ENCODE measurements at regions not wholly inside any gene's neighbourhood (a gene's known extent, or its start where the extent isn't known, plus 50 kb on each side); places are given as distances from the start of the nearest gene placed in this dataset.

DNA sequence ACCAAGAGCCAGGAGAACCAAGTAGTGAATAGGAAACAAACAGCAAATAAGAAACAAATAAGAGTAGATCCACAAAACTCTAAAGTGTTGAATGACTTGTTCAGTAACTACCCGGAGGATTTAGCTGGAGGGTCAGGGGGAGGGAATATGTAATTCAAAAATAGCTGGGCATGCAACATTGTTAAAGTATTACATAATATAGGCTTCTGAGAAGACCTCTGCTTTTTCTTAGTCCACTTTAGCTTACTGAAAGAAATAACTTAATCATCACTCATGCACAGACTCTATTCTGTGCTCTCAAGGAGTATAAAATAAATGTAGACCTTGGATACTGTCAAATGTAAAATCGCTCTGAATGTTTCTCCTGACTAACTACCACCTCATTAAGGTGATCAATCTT lies 183.2 kb upstream of the POU5F2 start:
- no peak for DNase-seq
- no peak overlapping the region for H3K4me3 ChIP-seq (ENCODE audit: low read depth, low read length)
- no peaks in the 10 kb centered on the region for H3K9me3 ChIP-seq (ENCODE audit: severe bottlenecking)
- no peaks in the 10 kb centered on the region for H3K27me3 ChIP-seq (ENCODE audit: insufficient read depth, low read depth, severe bottlenecking)
- TF ChIP-seq, protein P1, sequence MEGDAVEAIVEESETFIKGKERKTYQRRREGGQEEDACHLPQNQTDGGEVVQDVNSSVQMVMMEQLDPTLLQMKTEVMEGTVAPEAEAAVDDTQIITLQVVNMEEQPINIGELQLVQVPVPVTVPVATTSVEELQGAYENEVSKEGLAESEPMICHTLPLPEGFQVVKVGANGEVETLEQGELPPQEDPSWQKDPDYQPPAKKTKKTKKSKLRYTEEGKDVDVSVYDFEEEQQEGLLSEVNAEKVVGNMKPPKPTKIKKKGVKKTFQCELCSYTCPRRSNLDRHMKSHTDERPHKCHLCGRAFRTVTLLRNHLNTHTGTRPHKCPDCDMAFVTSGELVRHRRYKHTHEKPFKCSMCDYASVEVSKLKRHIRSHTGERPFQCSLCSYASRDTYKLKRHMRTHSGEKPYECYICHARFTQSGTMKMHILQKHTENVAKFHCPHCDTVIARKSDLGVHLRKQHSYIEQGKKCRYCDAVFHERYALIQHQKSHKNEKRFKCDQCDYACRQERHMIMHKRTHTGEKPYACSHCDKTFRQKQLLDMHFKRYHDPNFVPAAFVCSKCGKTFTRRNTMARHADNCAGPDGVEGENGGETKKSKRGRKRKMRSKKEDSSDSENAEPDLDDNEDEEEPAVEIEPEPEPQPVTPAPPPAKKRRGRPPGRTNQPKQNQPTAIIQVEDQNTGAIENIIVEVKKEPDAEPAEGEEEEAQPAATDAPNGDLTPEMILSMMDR (IDR thresholded peaks at IDR 0.05; ENCODE audit: low read depth, low read length), result no peak
- no peak overlapping the region for H3K27ac ChIP-seq
- H3K36me3 ChIP-seq, result no peaks in the 10 kb centered on the region

DNA sequence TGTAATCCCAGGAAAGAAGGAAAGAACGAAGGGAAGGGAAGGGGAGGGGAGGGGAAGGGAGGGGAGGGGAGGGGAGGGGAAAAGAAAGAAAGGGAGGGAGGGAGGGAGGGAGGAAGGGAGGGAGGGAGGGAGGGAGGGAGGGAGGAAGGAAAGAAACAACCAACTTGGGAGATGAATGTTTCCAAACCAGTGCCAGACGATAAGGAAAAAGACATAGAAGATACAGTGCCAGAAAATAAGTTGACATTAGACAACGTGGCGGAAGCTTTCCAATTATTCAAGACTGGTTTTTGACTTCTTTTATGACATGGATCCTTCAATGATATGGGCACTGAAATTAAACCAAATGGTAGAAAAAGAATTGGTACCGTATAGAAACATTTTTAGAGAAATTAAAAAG lies 181.2 kb upstream of the POU5F2 start:
- no peak overlapping the region for H3K27ac ChIP-seq
- no peak overlapping the region for H3K4me3 ChIP-seq (ENCODE audit: low read depth, low read length)
- TF ChIP-seq, protein P1 (IDR thresholded peaks at IDR 0.05; ENCODE audit: low read depth, low read length), result no peak
- H3K27me3 ChIP-seq (ENCODE audit: insufficient read depth, low read depth, severe bottlenecking), result no peaks in the 10 kb centered on the region
- no peak for DNase-seq
- no peaks in the 10 kb centered on the region for H3K36me3 ChIP-seq
- H3K9me3 ChIP-seq (ENCODE audit: severe bottlenecking), result no peaks in the 10 kb centered on the region

DNA sequence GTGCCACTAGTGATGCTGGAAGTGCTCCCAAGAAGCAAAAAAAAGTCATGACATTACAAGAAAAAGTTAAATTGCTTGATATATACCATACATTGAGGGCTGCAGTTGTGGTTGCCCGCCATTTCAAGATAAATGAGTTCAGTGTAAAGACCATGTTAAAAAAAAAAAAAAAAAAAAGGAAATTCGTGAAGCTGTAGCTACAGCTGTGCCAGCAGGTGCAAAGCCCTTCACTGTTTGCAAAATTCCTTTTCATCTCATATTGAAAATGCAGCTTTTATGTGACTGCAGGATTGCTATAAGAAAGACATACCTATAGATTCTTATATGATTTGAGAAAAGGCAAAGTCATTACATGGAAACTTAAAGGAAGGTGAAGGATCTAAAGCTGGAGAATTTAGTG lies 179.6 kb upstream of the POU5F2 start:
- no peak for DNase-seq
- Histone ChIP-seq H3K9me3 (ENCODE audit: severe bottlenecking) (no peaks in the 10 kb centered on the region), H3K36me3 (no peaks in the 10 kb centered on the region), H3K27ac (no peak overlapping the region), H3K4me3 (ENCODE audit: low read depth, low read length) (no peak overlapping the region), H3K27me3 (ENCODE audit: insufficient read depth, low read depth, severe bottlenecking) (no peaks in the 10 kb centered on the region)
- TF ChIP-seq, protein P1 (IDR thresholded peaks at IDR 0.05; ENCODE audit: low read depth, low read length), result no peak

DNA sequence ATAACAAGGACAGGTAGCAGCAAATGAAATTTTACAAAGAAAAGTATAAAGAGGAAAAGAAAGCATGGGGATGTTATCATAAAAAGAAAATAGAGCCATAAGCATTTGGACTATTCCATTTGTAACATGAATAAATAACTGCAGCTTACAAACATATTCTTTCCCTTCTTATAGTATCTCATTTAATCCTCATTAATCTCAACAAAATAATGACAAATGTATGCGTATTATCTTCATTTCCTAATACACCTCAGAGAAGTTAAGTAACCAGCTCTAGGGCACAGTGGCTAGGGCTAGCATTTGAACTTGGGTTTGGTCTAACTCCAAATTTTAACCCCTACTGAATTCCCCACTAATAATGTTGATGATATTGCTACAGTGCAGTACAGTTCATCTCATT lies 175.5 kb upstream of the POU5F2 start:
- H3K27me3 ChIP-seq (ENCODE audit: insufficient read depth, low read depth, severe bottlenecking), result no peaks in the 10 kb centered on the region
- no peak for DNase-seq
- no peaks in the 10 kb centered on the region for H3K36me3 ChIP-seq
- H3K9me3 ChIP-seq (ENCODE audit: severe bottlenecking), result peaks cover 4% of the 10 kb centered on the region
- no peak overlapping the region for H3K27ac ChIP-seq
- H3K4me3 ChIP-seq (ENCODE audit: low read depth, low read length), result no peak overlapping the region
- TF ChIP-seq, protein P1 (IDR thresholded peaks at IDR 0.05; ENCODE audit: low read depth, low read length), result no peak

DNA sequence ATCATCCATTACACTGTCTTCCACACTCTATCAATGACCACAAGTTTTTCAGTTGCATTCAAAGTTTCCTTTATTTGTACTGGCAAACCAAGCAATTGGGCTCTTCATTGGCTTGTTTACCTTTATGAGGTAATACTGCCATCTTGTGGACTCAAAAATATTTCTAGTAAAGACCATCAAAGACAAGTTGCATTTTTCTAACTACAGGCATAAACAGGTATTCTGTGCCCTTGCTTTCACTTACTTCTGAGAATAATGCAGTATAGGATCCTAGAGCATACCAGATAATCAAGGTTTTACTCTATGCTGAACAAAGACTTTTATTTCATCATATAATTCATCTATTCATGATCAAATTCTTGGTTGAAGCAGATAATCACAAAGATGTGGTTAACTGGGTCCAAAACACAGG lies 173.7 kb upstream of the POU5F2 start:
- TF ChIP-seq, protein P1 (IDR thresholded peaks at IDR 0.05; ENCODE audit: low read depth, low read length), result peak; percentile 15; the same call in 1 of the 2 replicates
- H3K9me3 ChIP-seq (ENCODE audit: severe bottlenecking), result peaks cover 4% of the 10 kb centered on the region
- no peak overlapping the region for H3K27ac ChIP-seq
- H3K27me3 ChIP-seq (ENCODE audit: insufficient read depth, low read depth, severe bottlenecking), result no peaks in the 10 kb centered on the region
- no peak for DNase-seq
- no peak overlapping the region for H3K4me3 ChIP-seq (ENCODE audit: low read depth, low read length)
- H3K36me3 ChIP-seq, result no peaks in the 10 kb centered on the region

DNA sequence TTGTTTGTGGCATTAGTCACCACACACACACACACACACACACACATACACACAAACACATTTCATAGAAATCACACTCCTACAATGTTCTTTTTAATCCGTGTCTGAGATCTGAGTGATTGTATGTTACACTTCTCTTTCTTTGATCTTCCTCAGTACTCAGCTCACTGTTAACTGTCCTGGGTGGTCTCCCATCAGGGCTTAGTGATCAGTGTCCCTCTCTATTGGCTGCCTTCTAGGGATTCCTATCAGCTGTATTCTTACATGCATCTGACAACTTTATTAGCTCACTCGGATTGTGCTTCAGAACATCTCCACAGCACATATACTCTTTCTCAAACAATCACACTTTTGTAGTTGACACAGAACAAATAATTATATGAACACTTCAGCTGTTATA lies 170.2 kb upstream of the POU5F2 start:
- no peak for DNase-seq
- Histone ChIP-seq H3K27me3 (ENCODE audit: insufficient read depth, low read depth, severe bottlenecking) (no peaks in the 10 kb centered on the region), H3K36me3 (no peaks in the 10 kb centered on the region), H3K27ac (no peak overlapping the region), H3K9me3 (ENCODE audit: severe bottlenecking) (peaks cover 4% of the 10 kb centered on the region), H3K4me3 (ENCODE audit: low read depth, low read length) (no peak overlapping the region)
- TF ChIP-seq, protein P1 (IDR thresholded peaks at IDR 0.05; ENCODE audit: low read depth, low read length), result no peak
